DMS 273 (cell line): ENCODE measurements at regions not wholly inside any gene's neighbourhood (a gene's known extent, or its start where the extent isn't known, plus 50 kb on each side); places are given as distances from the start of the nearest gene placed in this dataset.
"Not testable (repeated sequence)": the region's sequence is repeated elsewhere in the genome, so short reads cannot be mapped to it uniquely, and the experiment has no call there.

Experiments
- DNase-seq: peaks from one replicate; lab custom pipeline; 2025; ENCODE audit not compliant: unreplicated experiment; lab: John Stamatoyannopoulos, UW

DNA sequence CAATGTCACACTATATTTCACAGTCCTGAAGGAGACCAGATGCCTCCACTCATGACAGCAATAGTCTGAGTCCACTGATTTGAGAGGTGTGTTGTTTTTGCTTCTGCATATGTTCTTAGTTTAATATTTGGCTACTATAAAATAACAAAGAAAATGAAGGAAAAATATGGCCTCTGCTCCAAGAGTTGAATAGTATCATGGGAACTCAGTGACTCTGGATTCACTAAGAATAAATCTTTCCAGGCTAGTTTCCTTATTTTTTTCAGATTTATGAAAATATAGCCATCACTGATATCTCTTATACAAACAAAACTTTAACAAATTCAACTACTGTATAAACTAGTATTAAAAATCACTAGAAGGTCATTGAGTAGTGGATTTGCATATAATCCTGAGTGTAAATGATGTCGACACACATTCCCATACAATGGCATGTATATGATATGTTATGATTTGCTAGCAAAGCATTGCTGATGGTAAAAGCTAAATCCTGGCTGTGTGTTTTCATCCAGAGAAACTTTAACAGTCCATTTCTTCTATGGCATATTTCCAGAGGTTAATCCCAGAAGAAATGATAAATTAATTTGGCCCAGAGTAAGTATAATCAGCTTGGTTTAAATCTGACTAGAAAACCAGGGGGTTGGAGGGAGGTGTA is 66.0 kb upstream of the VIPR2 start:
- no peak for DNase-seq

DNA sequence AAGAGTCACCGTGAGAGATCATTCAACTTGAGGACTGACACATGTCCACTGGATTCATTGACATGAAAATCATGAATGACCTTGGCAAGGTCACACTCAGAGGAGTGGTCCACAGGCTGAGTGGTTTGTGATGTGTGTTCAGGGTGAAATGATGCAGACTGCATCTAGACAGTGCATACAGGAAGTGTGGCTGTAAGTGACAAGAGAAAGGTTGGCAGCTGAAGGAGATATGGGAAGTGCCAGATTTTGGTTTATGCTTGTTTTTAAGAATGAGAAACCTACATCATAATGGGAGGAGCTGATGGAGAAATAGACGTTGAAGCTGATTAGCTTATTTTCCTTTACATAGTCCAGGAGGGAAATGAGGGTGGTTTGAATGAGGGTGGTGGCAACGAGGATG is 64.8 kb upstream of the VIPR2 start:
- DNase-seq, result no peak

DNA sequence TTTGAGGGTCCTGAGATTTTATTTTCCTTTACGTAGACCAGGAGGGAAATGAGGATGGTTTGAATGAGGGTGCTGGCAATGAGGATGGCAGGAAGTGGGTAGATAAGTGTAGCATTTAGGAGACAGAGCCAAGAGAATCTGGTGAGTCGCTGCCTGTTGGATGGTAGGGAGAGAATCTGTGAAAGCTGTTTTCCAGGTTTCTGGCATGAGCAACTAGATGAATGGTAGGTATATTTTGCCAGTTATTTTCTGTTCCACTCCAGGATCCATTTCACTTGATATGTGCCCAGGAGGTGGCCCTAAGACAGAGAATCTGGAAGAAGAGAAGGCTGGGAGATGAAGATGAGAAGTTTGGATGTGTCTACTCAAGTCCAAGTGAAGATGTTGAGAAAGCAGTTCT is 63.3 kb upstream of the VIPR2 start:
- no peak for DNase-seq

GRCh38 chr7:159207393-159207792 is 62.7 kb upstream of the VIPR2 start:
- DNase-seq, result no peak

DNA sequence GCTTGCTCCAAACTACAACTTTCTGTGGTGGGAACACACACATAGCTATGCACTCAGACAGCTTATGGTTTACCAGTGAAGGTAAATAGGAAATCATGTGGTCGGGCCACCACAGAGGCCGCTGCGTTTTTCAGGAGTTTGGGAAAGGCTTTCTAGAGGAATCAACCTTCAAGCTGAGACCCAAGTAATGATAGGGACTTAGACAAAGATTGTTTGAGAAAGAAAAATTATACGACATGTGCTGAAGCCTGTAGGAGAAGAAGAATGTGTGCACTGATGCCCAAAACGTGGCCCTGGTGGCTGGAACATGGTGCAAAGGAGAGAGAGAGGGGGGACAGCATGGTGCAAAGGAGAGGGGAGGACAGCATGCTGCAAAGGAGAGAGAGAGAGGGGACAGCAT is 61.2 kb upstream of the VIPR2 start:
- DNase-seq, result no peak

- no peak for DNase-seq
These were observed 60.0 kb upstream of the VIPR2 start for GRCh38 chr7:159204664-159205063.

- not testable (repeated sequence) for DNase-seq
These were observed 58.6 kb upstream of the VIPR2 start for GRCh38 chr7:159203253-159203652.

DNA sequence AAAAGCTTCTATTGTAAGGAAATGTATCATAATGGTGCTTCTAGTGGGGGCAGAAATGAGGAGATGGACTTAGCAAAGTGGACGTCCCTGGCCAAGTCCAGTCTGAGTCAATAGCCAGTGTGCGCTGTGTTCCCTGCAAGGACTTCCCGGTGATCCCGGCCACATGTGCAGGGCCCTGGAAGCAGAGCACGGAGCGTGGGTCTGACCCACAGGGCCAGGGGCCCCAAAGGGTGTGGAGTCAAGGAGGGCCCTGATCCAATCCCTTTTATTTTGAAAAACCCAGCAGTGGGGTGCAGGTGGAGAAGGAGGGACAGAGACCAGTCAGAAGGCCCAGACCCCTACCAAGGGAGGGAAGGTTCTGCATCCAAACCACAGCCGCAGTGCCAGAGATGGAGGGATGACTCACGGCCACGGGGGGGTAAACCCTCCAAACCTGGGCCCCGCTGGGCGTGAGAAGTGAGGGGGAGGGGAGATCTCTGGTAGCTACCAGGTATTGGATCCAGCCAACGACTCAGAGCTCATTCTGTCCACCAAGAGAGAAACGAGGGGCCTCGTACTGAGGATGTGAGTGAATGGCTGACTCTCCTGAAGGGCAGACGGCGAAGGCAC is 57.2 kb upstream of the VIPR2 start:
- no peak for DNase-seq

DNA sequence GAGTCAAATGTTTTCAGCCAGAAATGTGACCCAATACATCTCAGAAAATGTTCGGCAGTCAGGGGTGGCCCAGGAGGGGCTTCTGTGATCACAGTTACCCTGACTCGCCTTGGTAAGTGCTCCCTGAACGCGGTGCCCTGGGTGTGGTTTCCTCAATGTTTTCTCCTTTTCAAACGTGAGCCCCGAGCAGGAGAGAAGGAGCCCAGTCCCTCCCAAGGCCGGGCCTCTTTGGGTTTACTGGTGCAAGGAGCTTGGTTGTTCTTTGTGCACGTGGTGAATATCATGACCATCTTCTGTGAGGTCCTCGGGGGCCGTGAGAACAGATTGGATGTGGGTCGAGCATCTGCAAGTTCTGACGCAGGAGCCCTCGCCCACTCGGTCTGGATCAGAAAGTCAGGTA is 55.8 kb upstream of the VIPR2 start:
- DNase-seq, result no peak

GRCh38 chr7:159198016-159198724 is 53.5 kb upstream of the VIPR2 start:
- no peak for DNase-seq

GRCh38 chr7:159197066-159197975 is 52.7 kb upstream of the VIPR2 start:
- DNase-seq, result no peak

- DNase-seq, result no peak
These were observed 51.9 kb upstream of the VIPR2 start for GRCh38 chr7:159196584-159196983.

DNA sequence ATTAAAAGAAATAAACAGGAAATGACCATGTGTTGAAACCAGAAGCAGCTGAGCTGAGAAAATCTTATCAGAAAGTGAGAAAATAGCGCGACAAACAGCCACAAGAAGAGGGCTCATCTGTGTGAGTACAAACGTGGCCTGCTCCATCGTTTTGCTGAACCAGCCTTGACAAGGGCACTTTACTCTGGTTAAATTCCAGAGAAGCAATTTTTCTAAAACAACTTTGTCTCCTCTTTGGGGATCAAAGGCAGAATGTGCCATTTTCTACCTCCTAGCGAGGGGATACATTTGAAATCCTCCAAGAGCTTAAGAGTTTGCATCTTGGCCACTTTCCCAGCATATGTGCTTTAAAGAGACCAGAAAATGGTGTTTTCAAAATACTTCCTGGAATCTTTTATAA is 51.3 kb upstream of the VIPR2 start:
- no peak for DNase-seq
